Thyroid gland (tissue), 4 donors: ENCODE measurements at regions not wholly inside any gene's neighbourhood (a gene's known extent, or its start where the extent isn't known, plus 50 kb on each side); places are given as distances from the start of the nearest gene placed in this dataset.

Experiments
- POLR2A ChIP-seq, 2 donors: fragments of 450-650 bp; IDR thresholded peaks; one replicate each; pipeline ENCODE4 v1.6.1; 2017; ENCODE audit warnings: antibody characterized with exemption in 2 of 2, mild to moderate bottlenecking in 2 of 2, moderate library complexity in 1 of 2
- TF ChIP-seq, protein P1 (sequence below), 6 experiments: fragments of 200-600 bp in 3 of 6; fragments of 450-650 bp in 3 of 6; sonication (generic) in 3 of 6; IDR thresholded peaks; one replicate each; pipeline ENCODE4 v1.5.1; 2016 to 2019; ENCODE audit warnings: antibody characterized with exemption in 6 of 6, mild to moderate bottlenecking in 2 of 6, inconsistent platforms in 1 of 6, moderate library complexity in 1 of 6

DNA sequence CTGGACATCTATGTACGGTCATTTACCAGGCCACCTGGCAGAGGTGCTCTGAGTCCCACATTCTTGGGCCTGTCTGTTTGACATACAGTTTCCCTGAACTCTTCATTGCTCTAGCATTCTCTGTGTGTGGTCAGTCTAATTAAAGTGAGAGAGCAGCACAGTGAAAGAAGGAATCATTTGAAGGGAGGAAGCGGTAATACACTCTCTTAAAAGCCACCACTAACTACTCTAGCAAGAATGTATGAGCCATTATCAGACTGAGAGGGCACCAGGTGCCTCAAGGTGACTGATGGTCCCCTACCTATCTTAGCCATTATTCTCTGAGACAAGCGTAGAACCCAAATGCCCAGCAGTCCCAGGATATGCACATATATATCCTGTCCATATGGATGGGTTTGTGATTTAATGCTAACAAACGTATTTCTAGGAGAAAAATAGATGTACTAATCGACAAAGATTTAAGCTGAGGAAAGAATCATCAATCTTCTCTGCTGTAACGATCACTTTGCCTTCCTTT is 527.2 kb downstream of the PRELID2 start:
- TF ChIP-seq, protein P1, sequence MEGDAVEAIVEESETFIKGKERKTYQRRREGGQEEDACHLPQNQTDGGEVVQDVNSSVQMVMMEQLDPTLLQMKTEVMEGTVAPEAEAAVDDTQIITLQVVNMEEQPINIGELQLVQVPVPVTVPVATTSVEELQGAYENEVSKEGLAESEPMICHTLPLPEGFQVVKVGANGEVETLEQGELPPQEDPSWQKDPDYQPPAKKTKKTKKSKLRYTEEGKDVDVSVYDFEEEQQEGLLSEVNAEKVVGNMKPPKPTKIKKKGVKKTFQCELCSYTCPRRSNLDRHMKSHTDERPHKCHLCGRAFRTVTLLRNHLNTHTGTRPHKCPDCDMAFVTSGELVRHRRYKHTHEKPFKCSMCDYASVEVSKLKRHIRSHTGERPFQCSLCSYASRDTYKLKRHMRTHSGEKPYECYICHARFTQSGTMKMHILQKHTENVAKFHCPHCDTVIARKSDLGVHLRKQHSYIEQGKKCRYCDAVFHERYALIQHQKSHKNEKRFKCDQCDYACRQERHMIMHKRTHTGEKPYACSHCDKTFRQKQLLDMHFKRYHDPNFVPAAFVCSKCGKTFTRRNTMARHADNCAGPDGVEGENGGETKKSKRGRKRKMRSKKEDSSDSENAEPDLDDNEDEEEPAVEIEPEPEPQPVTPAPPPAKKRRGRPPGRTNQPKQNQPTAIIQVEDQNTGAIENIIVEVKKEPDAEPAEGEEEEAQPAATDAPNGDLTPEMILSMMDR (IDR thresholded peaks at IDR 0.05) = no peak
- no peak for TF ChIP-seq POLR2A (IDR thresholded peaks at IDR 0.05)
